Endothelial cell of umbilical vein (primary cell): ENCODE measurements at regions not wholly inside any gene's neighbourhood (a gene's known extent, or its start where the extent isn't known, plus 50 kb on each side); places are given as distances from the start of the nearest gene placed in this dataset.

ENCODE experiments used
- BruUV-seq: library from RNA; stranded (reverse); fragments of 400-500 nt; replicated peaks from 2 replicates; lab custom pipeline; 2021; lab: Mats Ljungman, UMichigan
- CTCF ChIA-PET: fragments of 300-600, 350-600 bp; sonication (Branson Sonifier 250); formaldehyde crosslinking; loops from one replicate; lab custom pipeline; 2021; ENCODE audit warnings: antibody characterized with exemption, inconsistent platforms; lab: Charles Lee
- POLR2A ChIA-PET: fragments of 300-600, 350-600 bp; sonication (Branson Sonifier 250); formaldehyde crosslinking; loops from one replicate; lab custom pipeline; 2021; ENCODE audit warnings: antibody characterized with exemption, inconsistent platforms; lab: Charles Lee
- DNase-seq: peaks from one replicate; pipeline ENCODE4 v3.0.0-alpha.2; 2011; ENCODE audit warnings: low read depth, low spot score
- FAIRE-seq: peaks from 2 replicates; lab custom pipeline; 2011; peaks lifted over from hg19 to GRCh38; lab: Jason Lieb, UNC
- H2AFZ ChIP-seq: 2 replicates; pipeline ENCODE4 v1.6.0; 2012; ENCODE audit warnings: low read depth, low read length, control low read depth, inconsistent platforms
- H3K27ac ChIP-seq: 2 replicates; pipeline ENCODE4 v1.5.1; 2011; ENCODE audit warnings: low read depth, mild to moderate bottlenecking, control low read depth, low read length, moderate library complexity; ENCODE audit not compliant: insufficient read depth
- H3K27me3 ChIP-seq, 2 experiments: 2 replicates each; pipeline versions ENCODE4 v1.6.0 to v1.6.1; 2011; ENCODE audit warnings: low read length in 2 of 2, mixed read lengths in 1 of 2; ENCODE audit not compliant: control insufficient read depth in 2 of 2, insufficient read depth in 2 of 2
- H3K36me3 ChIP-seq, 2 experiments: 2 replicates in 1 of 2; 3 replicates in 1 of 2; pipeline ENCODE4 v1.5.1; 2011; ENCODE audit warnings: low read length in 2 of 2, mild to moderate bottlenecking in 1 of 2, moderate library complexity in 1 of 2; ENCODE audit not compliant: control insufficient read depth in 2 of 2, insufficient read depth in 2 of 2; ENCODE audit errors: extremely low read depth in 1 of 2
- H3K4me1 ChIP-seq: 3 replicates; pipeline ENCODE4 v1.5.1; 2011; ENCODE audit warnings: mild to moderate bottlenecking, low read length; ENCODE audit not compliant: control insufficient read depth, insufficient read depth; ENCODE audit errors: extremely low read depth
- H3K4me2 ChIP-seq: 2 replicates; pipeline ENCODE4 v1.6.1; 2011; ENCODE audit warnings: low read length, control low read depth, mixed read lengths; ENCODE audit not compliant: insufficient read depth
- H3K4me3 ChIP-seq, 3 experiments: fragments of 200-600 bp in 1 of 3; sonication (generic), shearing (Covaris generic) in 1 of 3; replicated peaks in 1 of 3; 2 replicates each; pipeline ENCODE4 v1.5.1; 2011 to 2016; ENCODE audit warnings: control low read depth in 3 of 3, low read length in 3 of 3, mild to moderate bottlenecking in 2 of 3, inconsistent platforms in 1 of 3, low read depth in 1 of 3, moderate library complexity in 1 of 3; ENCODE audit not compliant: insufficient read depth in 1 of 3
- H3K79me2 ChIP-seq: 2 replicates; pipeline ENCODE4 v1.6.0; 2012; ENCODE audit warnings: low read length, inconsistent platforms; ENCODE audit not compliant: control insufficient read depth, insufficient read depth
- H3K9ac ChIP-seq: replicated peaks from 2 replicates; pipeline ENCODE3; 2011; ENCODE audit warnings: low read length, control low read depth; ENCODE audit not compliant: insufficient read depth; ENCODE audit errors: extremely low read depth
- H3K9me1 ChIP-seq: replicated peaks from 3 replicates; pipeline ENCODE4 v1.6.0; 2011; ENCODE audit warnings: mild to moderate bottlenecking, low read length; ENCODE audit not compliant: control insufficient read depth, insufficient read depth; ENCODE audit errors: extremely low read depth
- H3K9me3 ChIP-seq: replicated peaks from 2 replicates; pipeline ENCODE4 v1.5.1; 2012; ENCODE audit warnings: low read length, inconsistent platforms; ENCODE audit not compliant: control insufficient read depth, insufficient read depth
- H4K20me1 ChIP-seq: replicated peaks from 2 replicates; pipeline ENCODE3; 2011; ENCODE audit warnings: mild to moderate bottlenecking, low read length; ENCODE audit not compliant: control insufficient read depth, insufficient read depth; ENCODE audit errors: extremely low read depth
- EZH2 ChIP-seq: IDR thresholded peaks from 2 replicates; pipeline ENCODE4 v1.6.1; 2012; ENCODE audit warnings: borderline replicate concordance, low read depth, mild to moderate bottlenecking, moderate library complexity, low read length, inconsistent platforms; ENCODE audit not compliant: severe bottlenecking
- FOS ChIP-seq: IDR thresholded peaks from 2 replicates; pipeline ENCODE4 v1.6.1; 2011; ENCODE audit warnings: mild to moderate bottlenecking, low read length, moderate library complexity, borderline replicate concordance; ENCODE audit not compliant: insufficient read depth
- GATA2 ChIP-seq: IDR thresholded peaks from 2 replicates; pipeline ENCODE4 v1.7.0; 2011; ENCODE audit warnings: low read depth, mild to moderate bottlenecking, moderate library complexity, mixed read lengths, low read length; ENCODE audit not compliant: insufficient read length, insufficient read depth
- JUN ChIP-seq: IDR thresholded peaks from 2 replicates; pipeline ENCODE4 v1.6.1; 2011; ENCODE audit warnings: borderline replicate concordance, low read depth; ENCODE audit not compliant: insufficient read length, insufficient read depth
- MYC ChIP-seq: IDR thresholded peaks from one replicate; pipeline ENCODE4 v1.6.1; 2011; ENCODE audit warnings: mild to moderate bottlenecking, low read depth, low read length
- POLR2A ChIP-seq: IDR thresholded peaks from 2 replicates; pipeline ENCODE4 v1.6.1; 2012; ENCODE audit warnings: low read depth, mild to moderate bottlenecking, control low read depth, low read length
- dilution Hi-C: fragments of 300-500 bp; cut with MboI; formaldehyde crosslinking; loops from one replicate; pipeline ENCODE4 v1.15.0; 2019; ENCODE audit warnings: low sequenced_read_pairs; ENCODE audit not compliant: extremely low pct_ligation_motif_present
- intact Hi-C: fragments of 100-400 bp; cut with micrococcal nuclease; formaldehyde crosslinking; loops from one replicate; pipeline ENCODE4 v1.10.0; 2022
- TF ChIP-seq, protein P1 (sequence below): IDR thresholded peaks from 2 replicates; pipeline ENCODE4 v1.6.1; 2011; ENCODE audit not compliant: insufficient read depth, insufficient read length

- Histone ChIP-seq H3K36me3 (no peaks in the 10 kb centered on the region), H3K4me1 (peaks cover 25% of the 10 kb centered on the region), H3K4me2 (no peak overlapping the region), H3K9me3 (no peaks in the 10 kb centered on the region), H2AFZ (no peak overlapping the region), H3K4me3 (no peak overlapping the region), H3K9me1 (no peaks in the 10 kb centered on the region), H3K79me2 (no peaks in the 10 kb centered on the region), H4K20me1 (no peaks in the 10 kb centered on the region), H3K9ac (no peak overlapping the region), H3K27me3 (no peaks in the 10 kb centered on the region), H3K27ac (no peak overlapping the region)
- no peak for DNase-seq
- no peak for FAIRE-seq
- no TSS peak for BruUV-seq
- dilution Hi-C loops (no loop called here), intact Hi-C loops (no loop called here)
- no peak for TF ChIP-seq FOS
- TF ChIP-seq MYC: no peak
- TF ChIP-seq, protein P1, sequence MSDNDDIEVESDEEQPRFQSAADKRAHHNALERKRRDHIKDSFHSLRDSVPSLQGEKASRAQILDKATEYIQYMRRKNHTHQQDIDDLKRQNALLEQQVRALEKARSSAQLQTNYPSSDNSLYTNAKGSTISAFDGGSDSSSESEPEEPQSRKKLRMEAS: no peak
- TF ChIP-seq POLR2A: no peak
- TF ChIP-seq EZH2: no peak
- no peak for TF ChIP-seq GATA2
- TF ChIP-seq JUN: no peak
- POLR2A ChIA-PET: no interaction called here
- CTCF ChIA-PET: interaction anchor here (1.5 kb wide), 1 partner anchor 18 kb away, joined by 3 read pairs; no protein-coding TSS in a partner anchor
These were observed 80.7 kb downstream of the SDC1 start for GRCh38 chr2:20144196-20144595.

GRCh38 chr2:20143263-20143662 is 81.7 kb downstream of the SDC1 start:
- no TSS peak for BruUV-seq
- no peak for FAIRE-seq
- no peak overlapping the region for H3K27ac ChIP-seq
- ChIA-PET POLR2A (no interaction called here), CTCF (interaction anchor here (1.3 to 1.5 kb wide), 2 partner anchors 19 to 48 kb away, joined by 3 read pairs; no protein-coding TSS in a partner anchor)
- no peak for DNase-seq
- no peak overlapping the region for H3K4me3 ChIP-seq
- H4K20me1 ChIP-seq: no peaks in the 10 kb centered on the region
- H2AFZ ChIP-seq: no peak overlapping the region
- no peaks in the 10 kb centered on the region for H3K9me3 ChIP-seq
- no peaks in the 10 kb centered on the region for H3K27me3 ChIP-seq
- no peak overlapping the region for H3K9ac ChIP-seq
- peaks cover 17% of the 10 kb centered on the region for H3K4me1 ChIP-seq
- no peak for TF ChIP-seq MYC
- no peak for TF ChIP-seq POLR2A
- H3K9me1 ChIP-seq: no peaks in the 10 kb centered on the region
- dilution Hi-C loops (no loop called here), intact Hi-C loops (no loop called here)
- H3K79me2 ChIP-seq: no peaks in the 10 kb centered on the region
- H3K36me3 ChIP-seq: no peaks in the 10 kb centered on the region
- no peak overlapping the region for H3K4me2 ChIP-seq
